ENCODE measurements at regions not wholly inside any gene's neighbourhood (a gene's known extent, or its start where the extent isn't known, plus 50 kb on each side); places are given as distances from the start of the nearest gene placed in this dataset.
"Not testable (repeated sequence)": the region's sequence is repeated elsewhere in the genome, so short reads cannot be mapped to it uniquely, and the experiment has no call there.

DNA sequence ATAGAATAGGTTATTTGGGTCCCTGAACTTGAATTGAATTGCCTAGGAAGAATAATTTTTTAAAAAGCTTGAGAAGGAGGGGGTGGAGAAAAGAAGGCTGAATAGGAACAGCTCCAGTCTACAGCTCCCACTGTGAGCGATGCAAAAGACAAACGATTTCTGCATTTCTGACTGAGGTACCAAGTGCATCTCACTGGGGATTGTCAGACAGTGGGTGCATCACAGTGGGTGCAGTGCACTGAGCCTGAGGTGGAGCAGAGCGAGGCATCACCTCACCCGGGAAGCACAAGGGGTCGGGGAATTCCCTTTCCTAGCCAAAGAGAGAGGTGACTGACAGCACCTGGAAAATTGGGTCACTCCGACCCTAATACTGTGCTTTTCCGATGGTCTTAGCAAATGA, 782.2 kb upstream of the RGMB start:
- DNase-seq (ENCODE audit: low spot score in 2 of 2) (no peak), FAIRE-seq (no peak)

DNA sequence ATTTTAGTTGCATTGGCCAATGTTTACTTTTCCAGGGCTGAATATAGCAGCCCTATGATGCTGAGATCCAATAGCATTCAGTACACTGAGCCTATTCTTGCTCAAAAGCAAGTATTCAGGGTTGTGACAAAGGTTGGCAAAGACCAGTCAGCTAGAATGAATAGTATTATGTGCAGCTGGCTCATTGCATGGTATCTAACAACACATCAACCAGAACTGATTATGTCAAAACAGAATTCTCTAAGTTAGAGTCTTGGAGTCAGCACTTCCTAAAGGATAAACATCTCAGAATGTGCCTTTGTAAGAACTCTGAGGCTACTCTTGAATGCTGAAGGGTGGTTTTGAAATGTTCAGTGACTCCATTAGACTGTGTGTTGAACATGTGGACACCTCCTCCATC, 774.5 kb upstream of the RGMB start:
- FAIRE-seq, result peak; percentile 89
- DNase-seq (ENCODE audit: low spot score in 2 of 2), result peak; percentile 7 to 13

DNA sequence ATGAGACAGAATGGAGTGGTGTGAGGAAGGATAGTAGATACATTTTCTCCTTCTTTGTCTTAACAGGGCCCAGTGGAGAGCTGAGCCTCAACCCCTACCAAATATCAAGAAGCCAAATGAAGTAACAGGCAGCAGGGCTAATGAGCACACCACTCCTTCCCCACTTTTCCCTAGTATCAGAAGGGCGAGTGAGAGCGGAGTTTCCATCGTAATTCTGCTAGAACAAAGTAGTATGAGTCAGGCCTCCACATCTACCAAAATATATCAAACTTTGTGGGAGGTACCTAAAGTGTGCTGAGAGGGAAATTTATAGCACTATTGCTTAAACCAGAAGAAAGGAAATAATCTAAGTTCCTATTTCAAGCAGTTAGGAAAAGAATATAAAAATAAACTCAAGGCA, 769.0 kb upstream of the RGMB start:
- no peak for FAIRE-seq
- no peak for DNase-seq (ENCODE audit: low spot score in 2 of 2)

DNA sequence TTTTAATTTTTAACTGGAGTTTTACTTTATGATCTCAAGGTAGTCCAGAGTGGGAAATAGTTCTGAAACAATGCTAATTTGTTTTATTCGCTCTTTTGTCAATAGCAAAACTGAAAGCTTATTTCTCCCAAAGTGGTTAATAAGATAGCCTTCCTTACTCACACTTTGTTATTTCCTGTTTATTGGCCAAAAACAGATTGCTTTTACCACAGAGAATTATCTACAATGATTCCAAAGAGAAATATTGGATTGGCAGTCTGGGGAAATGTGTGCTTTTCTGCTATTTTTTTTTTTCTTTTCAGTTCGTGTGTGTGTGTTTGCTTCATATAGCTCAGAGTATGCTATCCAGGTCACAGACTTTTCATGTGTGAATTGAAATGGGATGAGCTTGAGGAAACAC, 756.7 kb upstream of the RGMB start:
- FAIRE-seq (no peak), DNase-seq (ENCODE audit: low spot score in 2 of 2) (no peak)

DNA sequence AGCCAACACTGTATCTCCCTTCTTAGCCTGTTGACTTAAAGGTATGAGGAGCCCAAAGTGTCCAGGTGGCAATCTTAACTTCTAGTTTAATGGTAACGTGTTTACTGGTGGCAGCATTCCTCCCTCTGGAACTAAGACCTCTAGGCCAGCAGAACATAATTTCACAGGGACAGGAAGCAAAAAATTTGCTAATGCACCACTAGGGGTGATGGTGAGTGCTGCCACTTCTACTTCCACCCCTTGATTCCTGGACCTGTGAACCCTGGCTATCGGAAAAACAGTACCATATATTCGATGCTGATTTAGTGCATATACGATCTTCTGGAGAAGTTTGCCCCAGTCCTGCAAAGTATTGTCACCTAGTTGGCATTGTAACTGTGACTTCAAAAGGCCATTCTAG, 743.2 kb upstream of the RGMB start:
- not testable (repeated sequence) for DNase-seq (ENCODE audit: low spot score in 2 of 2); FAIRE-seq

DNA sequence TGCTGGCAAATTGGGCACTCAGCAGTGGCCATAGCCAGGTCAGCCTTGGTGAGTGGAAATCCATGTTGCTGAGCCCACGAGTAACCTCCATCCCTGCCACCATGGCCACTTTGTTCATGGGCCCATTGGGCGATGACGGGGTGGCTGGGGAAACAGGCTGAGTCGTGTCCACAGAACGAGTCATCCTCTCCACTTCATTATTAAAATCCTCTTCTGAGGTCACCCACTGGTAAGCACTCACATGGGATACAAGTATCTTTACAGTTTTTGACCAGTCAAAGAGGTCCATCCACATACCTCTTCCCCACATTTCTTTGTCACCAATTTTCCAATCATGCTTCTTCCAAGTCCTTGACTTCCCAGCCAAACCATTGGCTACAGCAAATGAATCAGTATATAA, 742.4 kb upstream of the RGMB start:
- DNase-seq (ENCODE audit: low spot score in 2 of 2); FAIRE-seq: not testable (repeated sequence)

DNA sequence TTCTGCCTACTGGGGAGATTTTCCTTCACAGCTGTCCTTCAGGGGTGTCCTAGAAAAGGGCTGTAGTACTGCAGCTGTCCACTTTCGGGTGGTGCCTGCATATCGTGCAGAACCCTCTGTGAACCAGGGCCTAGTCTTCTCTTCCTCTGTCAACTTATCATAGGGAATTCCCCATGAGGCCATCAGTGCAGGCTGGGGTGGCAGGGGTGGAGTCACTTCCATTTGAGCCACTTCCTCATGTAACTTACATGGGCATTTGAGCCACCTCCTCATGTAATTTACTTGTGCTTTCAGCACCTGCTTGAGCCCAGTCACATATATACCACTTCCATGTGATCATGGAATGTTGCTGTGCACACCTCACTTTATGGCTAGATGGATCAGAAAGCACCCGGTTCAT, 742.0 kb upstream of the RGMB start:
- DNase-seq (ENCODE audit: low spot score in 2 of 2) (no peak), FAIRE-seq (no peak)

DNA sequence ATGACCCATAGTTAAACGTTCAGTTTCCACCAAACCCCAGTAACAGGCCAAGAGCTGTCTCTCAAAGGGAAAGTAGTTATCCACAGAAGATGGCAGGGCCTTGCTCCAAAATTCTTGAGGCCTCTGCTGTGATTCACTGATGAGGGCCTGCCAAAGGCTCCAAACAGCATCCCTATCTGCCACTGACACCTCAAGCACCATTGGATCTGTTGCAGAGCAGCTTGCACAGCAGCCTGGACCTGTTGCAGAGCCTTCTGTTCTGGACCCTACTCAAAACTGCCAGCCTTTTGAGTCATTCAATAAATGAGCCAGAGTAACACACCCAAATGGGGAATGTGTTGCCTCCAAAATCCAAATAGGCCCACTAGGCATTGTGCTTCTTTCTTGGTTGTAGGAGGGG, 741.5 kb upstream of the RGMB start:
- FAIRE-seq, result no peak
- no peak for DNase-seq (ENCODE audit: low spot score in 2 of 2)

DNA sequence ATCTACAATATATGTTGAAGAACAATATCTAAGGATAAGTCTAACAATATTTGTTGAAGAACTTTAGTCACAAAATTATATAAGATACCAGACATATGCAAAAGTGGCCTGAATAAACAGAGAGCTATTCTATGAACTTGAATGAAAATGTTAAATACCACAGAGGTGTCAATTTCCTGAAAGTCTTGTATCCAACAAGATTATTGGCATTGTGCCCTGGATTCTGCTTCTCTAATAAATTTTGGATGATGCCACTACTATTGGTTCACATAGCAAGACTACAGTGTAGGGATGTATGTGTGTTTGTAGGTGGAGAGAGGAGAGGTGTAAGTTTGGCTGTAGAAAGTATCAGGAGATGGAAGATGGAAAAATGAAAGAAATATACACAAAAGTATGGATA, 731.8 kb upstream of the RGMB start:
- FAIRE-seq (no peak), DNase-seq (ENCODE audit: low spot score in 2 of 2) (no peak)

DNA sequence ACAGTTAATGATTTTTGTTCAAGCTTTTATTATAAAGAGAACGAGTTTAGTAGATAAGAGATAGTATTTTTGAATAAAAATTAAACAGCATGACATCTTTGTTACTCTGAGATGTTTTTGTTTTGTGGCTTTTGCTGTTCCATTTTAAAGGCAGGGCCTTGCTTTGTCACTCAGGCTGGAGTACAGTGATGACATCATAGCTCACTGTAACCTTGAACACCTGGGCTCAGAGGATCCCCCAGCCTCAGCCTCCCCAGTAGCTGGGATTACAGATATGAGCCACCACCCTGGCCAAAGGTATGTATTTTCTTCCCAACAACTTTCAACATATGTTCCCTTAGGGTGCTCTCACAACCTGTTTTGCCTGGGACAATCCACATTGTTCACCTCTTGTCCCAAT, 730.9 kb upstream of the RGMB start:
- no peak for DNase-seq (ENCODE audit: low spot score in 2 of 2)
- no peak for FAIRE-seq

DNA sequence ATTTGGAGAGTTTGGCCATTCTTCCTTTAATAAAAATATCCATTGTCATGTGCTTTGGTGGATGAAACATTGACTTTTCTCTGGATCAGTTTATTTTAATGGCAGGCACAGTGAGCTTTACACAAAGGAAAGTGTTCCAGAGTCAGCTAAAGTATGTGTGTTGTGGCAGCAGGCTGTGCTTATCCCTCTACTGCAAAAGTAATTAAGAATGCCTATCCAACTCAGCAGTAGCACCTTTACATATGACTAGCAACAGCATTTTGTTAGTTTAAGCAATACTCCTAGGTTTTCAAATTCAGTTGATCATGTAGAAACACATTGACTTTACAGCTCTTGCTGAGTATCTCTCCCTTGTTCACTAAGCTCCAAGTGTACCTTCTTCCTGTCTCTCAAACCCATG, 730.5 kb upstream of the RGMB start:
- FAIRE-seq, result no peak
- DNase-seq (ENCODE audit: low spot score in 2 of 2), result no peak

DNA sequence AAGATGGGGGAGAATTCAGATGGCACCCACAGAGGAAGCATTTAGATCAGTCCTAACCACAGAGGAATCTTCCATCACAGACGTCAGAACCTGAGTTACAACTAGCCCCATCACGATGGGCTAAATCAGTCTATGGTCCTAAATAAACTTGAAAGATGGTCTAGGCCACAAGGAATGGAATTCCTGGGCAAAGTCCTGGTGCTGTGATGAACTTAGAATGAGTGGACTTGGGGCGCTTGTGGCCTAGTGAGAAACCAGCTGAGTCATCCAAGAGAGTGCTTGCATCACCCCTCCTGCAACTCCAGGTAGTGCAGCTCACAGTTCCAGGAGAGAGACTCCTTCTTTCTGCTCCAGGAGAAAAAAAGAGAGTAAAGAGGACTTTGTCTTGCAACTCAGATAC, 722.9 kb upstream of the RGMB start:
- DNase-seq (ENCODE audit: low spot score in 2 of 2) (no peak), FAIRE-seq (no peak)

DNA sequence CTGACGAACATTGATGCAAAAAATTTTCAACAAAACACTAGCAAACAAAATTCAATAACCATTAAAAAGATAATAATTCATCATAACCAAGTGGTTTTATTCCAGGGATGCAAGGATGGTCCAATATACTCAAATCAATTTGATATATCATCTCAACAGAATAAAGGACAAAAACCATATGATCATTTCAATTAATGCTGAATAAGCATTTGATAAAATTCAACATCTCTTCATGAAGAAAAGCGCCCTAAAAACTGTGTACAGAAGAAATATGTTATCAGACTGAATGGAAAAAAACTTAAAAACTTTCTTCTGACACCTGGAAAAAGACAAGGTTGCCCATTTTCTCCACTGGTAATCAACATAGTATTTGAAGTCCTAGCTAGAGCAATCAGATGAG, 720.3 kb upstream of the RGMB start:
- no peak for FAIRE-seq
- DNase-seq (ENCODE audit: low spot score in 2 of 2), result no peak

DNA sequence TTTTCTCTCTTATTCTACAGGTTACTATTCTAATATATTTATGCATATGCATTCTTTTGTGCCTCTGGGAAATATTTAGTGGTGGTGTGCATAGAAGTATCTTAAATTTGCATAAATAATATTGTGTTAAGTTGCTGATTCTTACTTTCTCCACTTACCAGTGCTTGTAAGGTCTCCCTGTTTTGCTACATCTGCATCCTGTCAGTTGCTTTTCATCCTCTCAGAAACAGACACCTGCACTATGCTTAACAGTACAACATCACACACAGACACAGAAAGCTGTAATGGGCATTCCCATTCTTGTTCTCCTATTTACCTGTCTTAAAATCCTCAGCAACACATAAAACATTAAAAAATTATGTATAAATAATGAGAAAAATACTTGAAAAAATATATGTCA, 713.3 kb upstream of the RGMB start:
- DNase-seq (ENCODE audit: low spot score in 2 of 2) (no peak), FAIRE-seq (no peak)

DNA sequence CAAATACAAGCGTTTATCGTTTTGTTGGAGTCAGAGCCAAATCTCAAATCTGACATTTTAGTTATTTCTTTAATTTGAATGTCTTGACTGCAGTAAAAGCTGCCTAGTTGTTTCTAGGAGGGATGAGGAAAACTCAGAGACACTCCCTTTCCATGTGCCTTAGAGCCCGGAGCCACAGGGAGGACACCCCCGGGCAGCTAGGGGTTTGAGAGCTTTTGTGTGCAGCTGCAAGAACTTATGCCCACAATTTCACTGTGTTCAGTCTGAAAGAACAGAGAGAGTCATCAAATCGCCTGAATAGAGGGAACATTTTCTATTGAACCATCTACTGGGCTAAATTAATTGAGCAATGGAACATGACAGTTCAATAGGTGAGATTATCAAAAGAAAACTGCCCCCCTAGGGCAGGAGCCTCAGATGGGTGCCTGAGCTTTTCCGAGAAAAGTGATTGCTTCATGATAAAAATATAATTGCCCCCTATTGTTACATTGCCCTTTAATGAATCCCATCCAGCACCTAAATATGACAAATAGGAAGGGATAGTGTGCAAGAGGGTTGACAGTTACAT, 709.3 kb upstream of the RGMB start:
- FAIRE-seq, result no peak

DNA sequence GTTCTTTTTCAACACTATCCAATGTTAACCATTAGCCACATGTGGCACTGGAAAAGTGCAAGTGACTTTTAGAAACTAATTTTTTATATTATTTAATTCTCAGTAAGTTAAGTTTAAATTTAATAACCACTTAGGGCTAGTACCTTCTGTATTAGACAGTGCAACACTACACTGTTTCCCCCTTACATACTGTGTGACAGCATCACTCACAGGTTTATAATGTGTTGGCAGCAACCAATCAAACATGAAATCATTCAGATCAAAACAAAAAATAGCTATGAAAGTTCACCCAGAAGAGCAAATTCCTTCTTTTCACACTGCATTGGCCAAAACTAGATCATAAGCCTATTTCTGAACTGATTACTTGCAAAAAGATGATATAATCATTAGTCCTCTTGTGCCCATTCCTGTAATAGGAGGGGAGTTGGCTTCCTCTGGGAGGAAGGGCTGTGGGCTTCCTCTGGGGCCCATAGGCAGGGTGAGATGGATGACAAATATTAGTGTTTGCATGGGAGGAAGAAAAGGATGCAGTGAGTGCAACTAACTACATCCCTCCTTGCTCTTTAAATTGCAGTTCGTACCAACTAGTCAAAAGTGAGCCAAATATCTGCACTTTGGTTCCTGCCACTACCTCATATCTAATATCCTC, 708.1 kb upstream of the RGMB start:
- no peak for FAIRE-seq
- DNase-seq (ENCODE audit: low spot score in 2 of 2), result no peak

More for the DNA sequence above, 709.3 kb upstream of the RGMB start:
- DNase-seq (ENCODE audit: low spot score in 2 of 2), result peak in 1 of 2 donors; percentile 0

DNA sequence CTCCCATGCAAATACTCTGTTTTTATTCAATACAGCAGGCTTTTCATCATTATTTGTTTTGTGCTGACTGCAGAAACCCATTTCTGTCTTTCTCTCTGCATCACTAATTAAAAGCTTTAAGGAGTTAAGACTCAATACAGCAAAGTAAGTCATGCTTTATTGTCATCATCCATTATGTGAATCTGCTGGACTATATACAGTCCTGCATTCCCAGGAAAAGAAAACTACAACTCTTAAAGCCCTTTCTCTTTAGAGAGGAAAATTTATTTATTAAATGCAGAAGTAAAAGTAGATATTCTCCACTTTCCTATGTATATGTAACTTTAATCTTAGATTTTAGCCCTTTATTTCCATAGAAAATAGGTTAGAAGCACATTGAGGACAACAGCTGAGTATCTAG, 706.6 kb upstream of the RGMB start:
- no peak for DNase-seq (ENCODE audit: low spot score in 2 of 2)
- FAIRE-seq, result no peak

DNA sequence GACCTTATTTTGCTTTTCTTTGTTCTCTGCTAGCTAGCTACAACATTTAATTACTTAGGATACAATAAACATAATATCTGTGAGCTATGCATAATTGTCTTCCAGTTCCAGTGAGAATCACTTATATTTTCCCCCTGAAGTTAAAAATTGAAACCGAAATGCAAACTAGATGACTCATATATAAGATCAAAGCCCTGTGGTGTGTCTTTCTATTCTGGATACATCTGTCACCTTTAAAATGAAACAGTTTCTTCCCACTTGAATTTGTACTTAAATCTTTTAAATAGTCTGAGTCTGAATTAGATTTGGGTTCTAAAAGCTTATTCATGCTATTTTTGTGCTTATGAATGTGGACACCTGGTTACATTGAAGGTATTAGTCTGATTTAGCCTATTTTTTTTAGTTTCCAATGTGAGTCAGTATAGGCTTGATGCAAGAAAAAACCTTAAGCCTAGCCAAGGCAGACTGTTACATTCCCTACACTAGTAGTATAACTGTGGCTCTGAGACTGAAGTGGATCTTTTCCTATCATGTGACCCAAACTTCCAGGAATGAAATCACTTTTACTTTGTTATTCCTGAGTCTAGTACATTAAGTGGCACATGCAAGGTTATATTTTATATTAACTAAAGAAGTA, 703.5 kb upstream of the RGMB start:
- no peak for DNase-seq (ENCODE audit: low spot score in 2 of 2)
- no peak for FAIRE-seq

DNA sequence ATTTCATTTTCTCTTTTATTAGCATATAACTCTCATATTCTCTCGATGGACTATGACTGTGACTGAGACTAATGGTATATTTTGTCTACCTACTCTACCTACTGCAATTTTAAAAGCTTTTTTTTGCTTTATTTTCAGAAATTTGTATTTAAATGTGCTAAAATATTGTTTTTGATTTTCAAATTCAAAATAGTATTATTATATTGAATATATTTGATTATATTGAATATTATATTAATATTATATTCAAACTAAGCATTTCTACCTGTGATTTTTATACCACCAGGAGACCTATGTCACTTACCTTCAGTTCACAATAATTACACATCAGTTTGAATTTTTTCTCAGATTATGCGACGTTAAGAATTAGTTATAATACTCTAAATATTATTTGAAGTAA, 700.5 kb upstream of the RGMB start:
- peak; percentile 28 for FAIRE-seq

DNA sequence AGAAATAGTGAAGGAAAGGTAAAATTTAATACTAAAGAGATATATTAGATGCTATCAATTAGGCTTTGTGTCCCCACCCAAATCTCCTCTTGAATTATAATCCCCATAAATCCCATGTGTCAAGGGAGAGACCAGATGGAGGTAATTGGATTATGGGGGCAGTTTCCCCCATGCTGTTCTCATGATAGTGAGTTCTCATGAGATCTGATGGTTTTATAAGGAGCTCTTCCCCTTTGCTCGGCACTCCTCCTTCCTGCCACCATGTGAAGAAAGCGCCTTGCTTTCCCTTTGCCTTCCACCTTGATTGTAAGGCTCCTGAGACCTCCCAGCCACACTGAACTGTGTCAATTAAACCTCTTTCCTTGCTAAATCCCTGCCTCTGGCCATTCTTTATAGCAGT, 697.0 kb upstream of the RGMB start:
- FAIRE-seq, result no peak

More for the DNA sequence above, 700.5 kb upstream of the RGMB start:
- no peak for DNase-seq (ENCODE audit: low spot score in 2 of 2)

DNA sequence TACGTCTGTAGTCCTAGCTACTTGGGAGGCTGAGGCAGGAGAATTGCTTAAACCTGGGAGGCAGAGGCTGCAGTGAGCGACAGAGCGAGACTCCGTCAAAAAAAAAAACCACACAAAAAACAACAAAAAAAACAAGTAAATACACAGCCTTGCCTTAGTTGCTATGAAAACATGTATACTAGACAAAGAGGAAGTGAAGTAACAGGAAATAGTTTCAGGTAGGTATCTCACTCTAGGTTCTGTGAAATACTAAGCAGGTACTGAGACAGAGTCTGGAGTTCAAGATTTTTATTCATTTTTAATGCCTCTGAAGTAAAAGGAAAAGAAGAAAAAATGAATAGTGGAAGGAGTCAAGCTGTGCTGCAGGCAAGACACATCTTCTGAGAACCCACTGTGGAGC, 687.9 kb upstream of the RGMB start:
- DNase-seq (ENCODE audit: low spot score in 2 of 2) (no peak), FAIRE-seq (no peak)

More for the DNA sequence above, 697.0 kb upstream of the RGMB start:
- no peak for DNase-seq (ENCODE audit: low spot score in 2 of 2)

DNA sequence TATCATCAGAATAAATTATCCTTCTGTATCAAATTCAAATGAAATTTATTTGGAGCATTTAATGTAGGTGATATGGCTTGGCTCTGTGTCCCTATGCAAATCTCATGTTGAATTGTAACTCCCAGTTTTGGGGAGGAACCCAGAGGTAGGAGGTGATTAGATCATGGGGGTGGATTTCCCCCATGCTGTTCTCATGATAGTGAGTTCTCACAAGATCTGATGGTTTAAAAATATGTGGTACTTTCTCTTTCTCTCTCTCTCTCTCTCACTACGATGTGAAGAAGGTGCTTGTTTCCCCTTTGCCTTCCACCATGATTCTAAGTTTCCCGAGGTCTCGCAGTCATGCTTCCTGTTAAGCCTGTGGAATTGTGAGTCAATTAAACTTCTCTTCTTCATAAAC, 678.4 kb upstream of the RGMB start:
- FAIRE-seq (no peak), DNase-seq (ENCODE audit: low spot score in 2 of 2) (no peak)
